ENCODE measurements at regions not wholly inside any gene's neighbourhood (a gene's known extent, or its start where the extent isn't known, plus 50 kb on each side); places are given as distances from the start of the nearest gene placed in this dataset.
"Not testable (repeated sequence)": the region's sequence is repeated elsewhere in the genome, so short reads cannot be mapped to it uniquely, and the experiment has no call there.

GRCh38 chr18:68177807-68178702, 536.9 kb downstream of the TMX3 start:
- Histone ChIP-seq H3K27ac (ENCODE audit: low read length) (no peak overlapping the region), H3K27me3 (ENCODE audit: control insufficient read depth, insufficient read depth, low read length) (no peaks in the 10 kb centered on the region), H3K4me3 (ENCODE audit: low read length) (no peak overlapping the region), H3K4me1 (ENCODE audit: control insufficient read depth, insufficient read depth, low read length) (no peaks in the 10 kb centered on the region), H3K9me3 (replicated peaks; ENCODE audit: control insufficient read depth, low read depth, low read length) (peaks cover 3% of the 10 kb centered on the region), H3K36me3 (ENCODE audit: control insufficient read depth, insufficient read depth, low read length) (no peaks in the 10 kb centered on the region)
- 33% methylated on average over 2 of the region's 6 CpGs for WGBS (ENCODE audit: insufficient coverage)
- peak; percentile 7 for DNase-seq

GRCh38 chr18:68176901-68177300, 538.0 kb downstream of the TMX3 start:
- DNase-seq, result no peak
- H3K9me3 ChIP-seq (replicated peaks; ENCODE audit: control insufficient read depth, low read depth, low read length), result peaks cover 3% of the 10 kb centered on the region
- H3K4me1 ChIP-seq (ENCODE audit: control insufficient read depth, insufficient read depth, low read length), result no peaks in the 10 kb centered on the region
- H3K4me3 ChIP-seq (ENCODE audit: low read length), result no peak overlapping the region
- no peaks in the 10 kb centered on the region for H3K36me3 ChIP-seq (ENCODE audit: control insufficient read depth, insufficient read depth, low read length)
- H3K27me3 ChIP-seq (ENCODE audit: control insufficient read depth, insufficient read depth, low read length), result no peaks in the 10 kb centered on the region
- H3K27ac ChIP-seq (ENCODE audit: low read length), result no peak overlapping the region

GRCh38 chr18:68172842-68173549, 541.9 kb downstream of the TMX3 start:
- Histone ChIP-seq H3K36me3 (ENCODE audit: control insufficient read depth, insufficient read depth, low read length) (no peaks in the 10 kb centered on the region), H3K27me3 (ENCODE audit: control insufficient read depth, insufficient read depth, low read length) (no peaks in the 10 kb centered on the region), H3K4me1 (ENCODE audit: control insufficient read depth, insufficient read depth, low read length) (no peaks in the 10 kb centered on the region), H3K27ac (ENCODE audit: low read length) (no peak overlapping the region), H3K4me3 (ENCODE audit: low read length) (no peak overlapping the region), H3K9me3 (replicated peaks; ENCODE audit: control insufficient read depth, low read depth, low read length) (peaks cover 3% of the 10 kb centered on the region)
- WGBS (ENCODE audit: insufficient coverage), result 41% methylated on average over 6 of the region's 17 CpGs
- no peak for DNase-seq

- no peaks in the 10 kb centered on the region for H3K9me3 ChIP-seq (replicated peaks; ENCODE audit: control insufficient read depth, low read depth, low read length)
- DNase-seq, result no peak
- WGBS (ENCODE audit: insufficient coverage), result 73% methylated on average over 4 of the region's 4 CpGs
- no peak overlapping the region for H3K27ac ChIP-seq (ENCODE audit: low read length)
- H3K4me3 ChIP-seq (ENCODE audit: low read length), result no peak overlapping the region
- no peaks in the 10 kb centered on the region for H3K27me3 ChIP-seq (ENCODE audit: control insufficient read depth, insufficient read depth, low read length)
- no peaks in the 10 kb centered on the region for H3K4me1 ChIP-seq (ENCODE audit: control insufficient read depth, insufficient read depth, low read length)
- no peaks in the 10 kb centered on the region for H3K36me3 ChIP-seq (ENCODE audit: control insufficient read depth, insufficient read depth, low read length)
Observed at GRCh38 chr18:68164909-68165308, 550.0 kb downstream of the TMX3 start.

GRCh38 chr18:68153821-68154220, 561.1 kb downstream of the TMX3 start:
- DNase-seq; H3K27ac ChIP-seq (ENCODE audit: low read length); H3K4me3 ChIP-seq (ENCODE audit: low read length); H3K36me3 ChIP-seq (ENCODE audit: control insufficient read depth, insufficient read depth, low read length); H3K9me3 ChIP-seq (replicated peaks; ENCODE audit: control insufficient read depth, low read depth, low read length); H3K4me1 ChIP-seq (ENCODE audit: control insufficient read depth, insufficient read depth, low read length); H3K27me3 ChIP-seq (ENCODE audit: control insufficient read depth, insufficient read depth, low read length): not testable (repeated sequence)
- 82% methylated on average over 3 of the region's 5 CpGs for WGBS (ENCODE audit: insufficient coverage)

GRCh38 chr18:68152770-68153169, 562.1 kb downstream of the TMX3 start:
- Histone ChIP-seq H3K27ac (ENCODE audit: low read length) (no peak overlapping the region), H3K36me3 (ENCODE audit: control insufficient read depth, insufficient read depth, low read length) (no peaks in the 10 kb centered on the region), H3K4me1 (ENCODE audit: control insufficient read depth, insufficient read depth, low read length) (no peaks in the 10 kb centered on the region), H3K4me3 (ENCODE audit: low read length) (no peak overlapping the region), H3K27me3 (ENCODE audit: control insufficient read depth, insufficient read depth, low read length) (no peaks in the 10 kb centered on the region), H3K9me3 (replicated peaks; ENCODE audit: control insufficient read depth, low read depth, low read length) (peaks cover 2% of the 10 kb centered on the region)
- no peak for DNase-seq
- 20% methylated on average over 1 of the region's 7 CpGs for WGBS (ENCODE audit: insufficient coverage)

- 57% methylated on average over 1 of the region's 2 CpGs for WGBS (ENCODE audit: insufficient coverage)
- H3K27me3 ChIP-seq (ENCODE audit: control insufficient read depth, insufficient read depth, low read length), result no peaks in the 10 kb centered on the region
- DNase-seq, result no peak
- H3K4me1 ChIP-seq (ENCODE audit: control insufficient read depth, insufficient read depth, low read length), result no peaks in the 10 kb centered on the region
- no peaks in the 10 kb centered on the region for H3K36me3 ChIP-seq (ENCODE audit: control insufficient read depth, insufficient read depth, low read length)
- no peak overlapping the region for H3K27ac ChIP-seq (ENCODE audit: low read length)
- no peaks in the 10 kb centered on the region for H3K9me3 ChIP-seq (replicated peaks; ENCODE audit: control insufficient read depth, low read depth, low read length)
- no peak overlapping the region for H3K4me3 ChIP-seq (ENCODE audit: low read length)
Observed at GRCh38 chr18:68150961-68151360, 563.9 kb downstream of the TMX3 start.

- H3K9me3 ChIP-seq (replicated peaks; ENCODE audit: control insufficient read depth, low read depth, low read length), result no peaks in the 10 kb centered on the region
- no peaks in the 10 kb centered on the region for H3K36me3 ChIP-seq (ENCODE audit: control insufficient read depth, insufficient read depth, low read length)
- 20% methylated on average over 1 of the region's 3 CpGs for WGBS (ENCODE audit: insufficient coverage)
- H3K4me3 ChIP-seq (ENCODE audit: low read length), result no peak overlapping the region
- no peak overlapping the region for H3K27ac ChIP-seq (ENCODE audit: low read length)
- H3K4me1 ChIP-seq (ENCODE audit: control insufficient read depth, insufficient read depth, low read length), result no peaks in the 10 kb centered on the region
- H3K27me3 ChIP-seq (ENCODE audit: control insufficient read depth, insufficient read depth, low read length), result no peaks in the 10 kb centered on the region
- DNase-seq, result no peak
Observed at GRCh38 chr18:68148863-68149262, 566.0 kb downstream of the TMX3 start.

- H3K27ac ChIP-seq (ENCODE audit: low read length), result no peak overlapping the region
- DNase-seq, result no peak
- H3K9me3 ChIP-seq (replicated peaks; ENCODE audit: control insufficient read depth, low read depth, low read length), result no peaks in the 10 kb centered on the region
- no peaks in the 10 kb centered on the region for H3K27me3 ChIP-seq (ENCODE audit: control insufficient read depth, insufficient read depth, low read length)
- H3K4me1 ChIP-seq (ENCODE audit: control insufficient read depth, insufficient read depth, low read length), result no peaks in the 10 kb centered on the region
- no peak overlapping the region for H3K4me3 ChIP-seq (ENCODE audit: low read length)
- WGBS (ENCODE audit: insufficient coverage), result no CpG with 5 or more reads among the region's 2 CpGs
- no peaks in the 10 kb centered on the region for H3K36me3 ChIP-seq (ENCODE audit: control insufficient read depth, insufficient read depth, low read length)
Observed at GRCh38 chr18:68147728-68148127, 567.2 kb downstream of the TMX3 start.

GRCh38 chr18:68121826-68122225, 593.1 kb downstream of the TMX3 start:
- H3K27ac ChIP-seq (ENCODE audit: low read length), result no peak overlapping the region
- H3K36me3 ChIP-seq (ENCODE audit: control insufficient read depth, insufficient read depth, low read length), result no peaks in the 10 kb centered on the region
- WGBS (ENCODE audit: insufficient coverage), result no CpG with 5 or more reads among the region's 1 CpG
- DNase-seq, result no peak
- H3K4me1 ChIP-seq (ENCODE audit: control insufficient read depth, insufficient read depth, low read length), result no peaks in the 10 kb centered on the region
- no peaks in the 10 kb centered on the region for H3K27me3 ChIP-seq (ENCODE audit: control insufficient read depth, insufficient read depth, low read length)
- H3K4me3 ChIP-seq (ENCODE audit: low read length), result no peak overlapping the region
- no peaks in the 10 kb centered on the region for H3K9me3 ChIP-seq (replicated peaks; ENCODE audit: control insufficient read depth, low read depth, low read length)

All from muscle of leg (tissue), 3 donors.